Astrocyte (in vitro differentiated cells and primary cell): ENCODE measurements at regions not wholly inside any gene's neighbourhood (a gene's known extent, or its start where the extent isn't known, plus 50 kb on each side); places are given as distances from the start of the nearest gene placed in this dataset.

Experiments
- EZH2 ChIP-seq: IDR thresholded peaks from 2 replicates; pipeline ENCODE4 v1.6.1; 2012; ENCODE audit warnings: mild to moderate bottlenecking, low read length, inconsistent platforms; ENCODE audit not compliant: insufficient read depth
- TF ChIP-seq, protein P1 (sequence below): IDR thresholded peaks from 2 replicates; pipeline ENCODE4 v1.5.1; 2011; ENCODE audit warnings: low read depth, mild to moderate bottlenecking, inconsistent platforms, low read length, moderate library complexity; ENCODE audit not compliant: insufficient read depth

DNA sequence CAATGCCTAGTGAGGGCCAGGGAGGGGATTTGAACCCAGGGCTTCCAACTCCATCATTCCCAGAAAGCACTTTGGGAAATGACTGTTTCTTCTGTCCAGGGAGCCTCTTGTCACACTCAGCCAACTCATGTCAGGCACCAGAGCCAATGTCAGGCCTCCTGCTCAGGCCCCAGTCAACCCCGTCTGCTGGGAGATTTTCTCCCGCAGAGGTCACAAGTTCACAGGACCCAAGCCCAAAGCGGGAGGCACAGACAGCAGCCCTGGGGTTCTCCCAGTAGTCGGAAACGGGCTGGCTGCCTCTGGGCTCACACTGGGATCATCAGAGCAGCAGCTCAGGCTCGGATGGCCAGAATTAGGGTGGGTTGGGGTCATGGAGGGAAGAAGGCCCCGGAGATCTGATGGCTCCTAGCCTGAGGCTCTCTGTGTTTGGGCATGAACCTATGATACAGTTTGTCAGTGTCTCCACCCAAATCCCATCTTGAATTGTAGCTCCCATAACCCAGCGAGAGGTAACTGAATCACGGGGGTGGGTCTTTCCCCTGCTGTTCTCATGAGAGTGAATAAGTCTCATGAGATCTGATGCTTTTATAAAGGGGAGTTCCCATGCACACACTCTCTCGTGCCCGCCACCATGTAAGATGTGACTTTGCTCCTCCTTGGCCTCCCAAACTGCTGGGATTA is 255.5 kb downstream of the PARN start:
- TF ChIP-seq EZH2 = no peak
- TF ChIP-seq, protein P1, sequence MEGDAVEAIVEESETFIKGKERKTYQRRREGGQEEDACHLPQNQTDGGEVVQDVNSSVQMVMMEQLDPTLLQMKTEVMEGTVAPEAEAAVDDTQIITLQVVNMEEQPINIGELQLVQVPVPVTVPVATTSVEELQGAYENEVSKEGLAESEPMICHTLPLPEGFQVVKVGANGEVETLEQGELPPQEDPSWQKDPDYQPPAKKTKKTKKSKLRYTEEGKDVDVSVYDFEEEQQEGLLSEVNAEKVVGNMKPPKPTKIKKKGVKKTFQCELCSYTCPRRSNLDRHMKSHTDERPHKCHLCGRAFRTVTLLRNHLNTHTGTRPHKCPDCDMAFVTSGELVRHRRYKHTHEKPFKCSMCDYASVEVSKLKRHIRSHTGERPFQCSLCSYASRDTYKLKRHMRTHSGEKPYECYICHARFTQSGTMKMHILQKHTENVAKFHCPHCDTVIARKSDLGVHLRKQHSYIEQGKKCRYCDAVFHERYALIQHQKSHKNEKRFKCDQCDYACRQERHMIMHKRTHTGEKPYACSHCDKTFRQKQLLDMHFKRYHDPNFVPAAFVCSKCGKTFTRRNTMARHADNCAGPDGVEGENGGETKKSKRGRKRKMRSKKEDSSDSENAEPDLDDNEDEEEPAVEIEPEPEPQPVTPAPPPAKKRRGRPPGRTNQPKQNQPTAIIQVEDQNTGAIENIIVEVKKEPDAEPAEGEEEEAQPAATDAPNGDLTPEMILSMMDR = no peak
